Transverse colon (tissue), 4 donors: ENCODE measurements at regions not wholly inside any gene's neighbourhood (a gene's known extent, or its start where the extent isn't known, plus 50 kb on each side); places are given as distances from the start of the nearest gene placed in this dataset.

Source experiments
- EP300 ChIP-seq: sonication (generic); formaldehyde crosslinking; IDR thresholded peaks from one replicate; pipeline ENCODE4 v1.6.1; 2017; ENCODE audit warnings: antibody characterized with exemption, low read depth
- POLR2A ChIP-seq: fragments of 450-650 bp; IDR thresholded peaks from one replicate; pipeline ENCODE4 v1.6.1; 2016; ENCODE audit warnings: antibody characterized with exemption, mild to moderate bottlenecking, moderate library complexity
- POLR2AphosphoS5 ChIP-seq, 3 donors: sonication (generic); formaldehyde crosslinking; IDR thresholded peaks; one replicate each; pipeline ENCODE4 v1.6.1; 2016; ENCODE audit warnings: antibody characterized with exemption in 3 of 3
- TF ChIP-seq, protein P1 (sequence below), 5 experiments: fragments of 200-600 bp in 3 of 5; fragments of 450-650 bp in 2 of 5; sonication (generic) in 3 of 5; IDR thresholded peaks; 1 replicate in 2 of 5; 2 replicates in 3 of 5; pipeline ENCODE4 v1.5.1; 2016 to 2017; ENCODE audit warnings: antibody characterized with exemption in 5 of 5, inconsistent platforms in 3 of 5, mild to moderate bottlenecking in 2 of 5, moderate library complexity in 1 of 5

DNA sequence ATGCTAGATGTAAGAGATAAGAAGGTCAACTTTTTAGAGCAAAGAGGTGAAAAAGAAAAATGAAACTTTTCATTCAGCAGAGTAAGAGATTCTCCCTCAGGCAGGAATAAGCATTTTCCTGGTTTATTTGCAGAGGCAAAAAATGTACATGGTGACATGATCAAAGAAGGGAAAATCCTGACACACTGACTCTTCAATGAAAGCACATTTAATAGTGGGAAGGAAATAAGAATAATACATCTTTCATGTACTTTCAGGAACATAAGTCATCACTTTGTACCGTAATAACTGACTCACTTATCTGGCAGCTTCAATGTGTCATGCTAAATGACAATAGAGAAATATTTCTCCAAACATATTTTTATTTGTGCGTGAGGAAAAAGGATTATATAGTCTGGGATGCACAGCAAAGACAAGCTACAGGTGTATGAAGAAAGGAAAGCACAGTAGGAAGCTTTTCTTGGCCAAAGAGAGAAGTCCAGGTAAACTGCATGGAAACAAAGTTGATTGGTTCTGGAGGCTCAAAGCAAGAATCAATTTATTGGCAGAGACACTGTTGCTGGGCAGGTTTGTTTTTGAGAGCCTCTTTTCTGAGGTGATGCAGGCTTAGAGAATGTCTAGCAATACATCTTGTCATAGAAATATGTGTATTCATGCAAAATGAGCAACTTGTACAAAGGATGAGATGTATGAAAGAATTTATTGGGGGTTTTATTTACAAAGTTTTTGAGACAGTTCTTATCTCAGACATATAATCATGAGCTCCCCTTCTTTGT is 1409.0 kb downstream of the PLA2G4A start:
- TF ChIP-seq, protein P1, sequence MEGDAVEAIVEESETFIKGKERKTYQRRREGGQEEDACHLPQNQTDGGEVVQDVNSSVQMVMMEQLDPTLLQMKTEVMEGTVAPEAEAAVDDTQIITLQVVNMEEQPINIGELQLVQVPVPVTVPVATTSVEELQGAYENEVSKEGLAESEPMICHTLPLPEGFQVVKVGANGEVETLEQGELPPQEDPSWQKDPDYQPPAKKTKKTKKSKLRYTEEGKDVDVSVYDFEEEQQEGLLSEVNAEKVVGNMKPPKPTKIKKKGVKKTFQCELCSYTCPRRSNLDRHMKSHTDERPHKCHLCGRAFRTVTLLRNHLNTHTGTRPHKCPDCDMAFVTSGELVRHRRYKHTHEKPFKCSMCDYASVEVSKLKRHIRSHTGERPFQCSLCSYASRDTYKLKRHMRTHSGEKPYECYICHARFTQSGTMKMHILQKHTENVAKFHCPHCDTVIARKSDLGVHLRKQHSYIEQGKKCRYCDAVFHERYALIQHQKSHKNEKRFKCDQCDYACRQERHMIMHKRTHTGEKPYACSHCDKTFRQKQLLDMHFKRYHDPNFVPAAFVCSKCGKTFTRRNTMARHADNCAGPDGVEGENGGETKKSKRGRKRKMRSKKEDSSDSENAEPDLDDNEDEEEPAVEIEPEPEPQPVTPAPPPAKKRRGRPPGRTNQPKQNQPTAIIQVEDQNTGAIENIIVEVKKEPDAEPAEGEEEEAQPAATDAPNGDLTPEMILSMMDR (IDR thresholded peaks at IDR 0.05) = no peak
- TF ChIP-seq POLR2A (no peak), EP300 (no peak), POLR2AphosphoS5 (IDR thresholded peaks at IDR 0.05) (no peak)
